H9 (cell line): ENCODE measurements at regions not wholly inside any gene's neighbourhood (a gene's known extent, or its start where the extent isn't known, plus 50 kb on each side); places are given as distances from the start of the nearest gene placed in this dataset.

Experiments
- DNase-seq: peaks from one replicate; pipeline ENCODE4 v3.0.0-alpha.2; 2017
- H2AFZ ChIP-seq: one replicate; pipeline ENCODE4 v1.6.1; 2013; ENCODE audit warnings: mild to moderate bottlenecking, low read length, control low read depth, moderate library complexity
- H2AK5ac ChIP-seq: 2 replicates; pipeline ENCODE4 v1.6.1; 2013; ENCODE audit warnings: low read length, control low read depth, mixed read lengths; ENCODE audit not compliant: insufficient read length
- H2BK120ac ChIP-seq: one replicate; pipeline ENCODE4 v1.6.1; 2013; ENCODE audit warnings: low read depth, mild to moderate bottlenecking, low read length, control low read depth, inconsistent platforms; ENCODE audit not compliant: poor library complexity, severe bottlenecking
- H2BK12ac ChIP-seq: 2 replicates; pipeline ENCODE4 v1.6.1; 2013; ENCODE audit warnings: low read length, control low read depth, mixed read lengths, low read depth; ENCODE audit not compliant: insufficient read length
- H2BK15ac ChIP-seq: 2 replicates; pipeline ENCODE4 v1.6.1; 2013; ENCODE audit warnings: low read depth, low read length, control low read depth
- H2BK20ac ChIP-seq: one replicate; pipeline ENCODE4 v1.6.1; 2013; ENCODE audit warnings: low read depth, mild to moderate bottlenecking, low read length, control low read depth, inconsistent platforms; ENCODE audit not compliant: poor library complexity, severe bottlenecking
- H2BK5ac ChIP-seq: 2 replicates; pipeline ENCODE4 v1.6.1; 2013; ENCODE audit warnings: low read length, control low read depth, mixed read lengths; ENCODE audit not compliant: insufficient read length
- H3K14ac ChIP-seq: 2 replicates; pipeline ENCODE4 v1.6.1; 2013; ENCODE audit warnings: low read length, control low read depth; ENCODE audit not compliant: insufficient read depth
- H3K18ac ChIP-seq: 2 replicates; pipeline ENCODE4 v1.6.1; 2013; ENCODE audit warnings: low read depth, mild to moderate bottlenecking, mixed read lengths, low read length, control low read depth; ENCODE audit not compliant: insufficient read length
- H3K23ac ChIP-seq: 2 replicates; pipeline ENCODE4 v1.6.1; 2013; ENCODE audit warnings: low read length, control low read depth, mixed read lengths, low read depth; ENCODE audit not compliant: insufficient read length
- H3K23me2 ChIP-seq: 2 replicates; pipeline ENCODE4 v1.6.1; 2013; ENCODE audit warnings: low read depth, mild to moderate bottlenecking, mixed read lengths, low read length, control low read depth; ENCODE audit not compliant: insufficient read length, poor library complexity, severe bottlenecking
- H3K27ac ChIP-seq: 2 replicates; pipeline ENCODE4 v1.5.1; 2013; ENCODE audit warnings: low read length, control low read depth, mixed read lengths, low read depth; ENCODE audit not compliant: insufficient read length
- H3K27me3 ChIP-seq: 2 replicates; pipeline ENCODE4 v1.6.1; 2013; ENCODE audit warnings: low read length, control low read depth, inconsistent platforms; ENCODE audit not compliant: insufficient read depth
- H3K4ac ChIP-seq: 2 replicates; pipeline ENCODE4 v1.6.1; 2013; ENCODE audit warnings: low read depth, mild to moderate bottlenecking, control low read depth, inconsistent platforms, low read length, moderate library complexity
- H3K4me1 ChIP-seq: 2 replicates; pipeline ENCODE4 v1.6.1; 2013; ENCODE audit warnings: low read length, control low read depth, inconsistent platforms; ENCODE audit not compliant: insufficient read depth
- H3K4me2 ChIP-seq: 2 replicates; pipeline ENCODE4 v1.6.1; 2013; ENCODE audit warnings: low read length, control low read depth, mixed read lengths; ENCODE audit not compliant: insufficient read length, insufficient read depth
- H3K56ac ChIP-seq: 2 replicates; pipeline ENCODE4 v1.6.1; 2013; ENCODE audit warnings: low read depth, mild to moderate bottlenecking, mixed read lengths, low read length, control low read depth; ENCODE audit not compliant: insufficient read length
- H3K79me1 ChIP-seq: 2 replicates; pipeline ENCODE4 v1.6.1; 2013; ENCODE audit warnings: low read depth, mild to moderate bottlenecking, moderate library complexity, low read length, control low read depth, inconsistent platforms; ENCODE audit not compliant: insufficient read depth, poor library complexity, severe bottlenecking
- H3K79me2 ChIP-seq: 2 replicates; pipeline ENCODE4 v1.6.1; 2013; ENCODE audit warnings: low read length, control low read depth, inconsistent platforms; ENCODE audit not compliant: insufficient read depth
- H3K9ac ChIP-seq: 2 replicates; pipeline ENCODE4 v1.6.1; 2013; ENCODE audit warnings: low read length, control low read depth, mixed read lengths; ENCODE audit not compliant: insufficient read length; ENCODE audit errors: extremely low read depth
- H3K9me3 ChIP-seq: one replicate; pipeline ENCODE4 v1.6.1; 2013; ENCODE audit warnings: low read depth, low read length, inconsistent platforms; ENCODE audit not compliant: control insufficient read depth
- H3T11ph ChIP-seq: one replicate; pipeline ENCODE4 v1.6.1; 2013; ENCODE audit warnings: mild to moderate bottlenecking, low read length, control low read depth, inconsistent platforms
- H4K20me1 ChIP-seq: one replicate; pipeline ENCODE4 v1.6.1; 2013; ENCODE audit not compliant: control insufficient read depth, insufficient read length, insufficient read depth
- H4K5ac ChIP-seq: 2 replicates; pipeline ENCODE4 v1.6.1; 2013; ENCODE audit warnings: low read depth, mild to moderate bottlenecking, mixed read lengths, low read length, control low read depth; ENCODE audit not compliant: insufficient read length
- H4K8ac ChIP-seq: replicated peaks from 2 replicates; pipeline ENCODE4 v1.6.1; 2013; ENCODE audit warnings: low read length, control low read depth, mixed read lengths, low read depth; ENCODE audit not compliant: insufficient read length
- H4K91ac ChIP-seq: 2 replicates; pipeline ENCODE4 v1.6.1; 2013; ENCODE audit warnings: low read depth, mild to moderate bottlenecking, moderate library complexity, mixed read lengths, low read length, control low read depth; ENCODE audit not compliant: insufficient read length
- H3K27ac Mint-ChIP-seq, 3 experiments: 2 replicates in 2 of 3; 3 replicates in 1 of 3; pipeline ENCODE4 v1.8.0; 2020 to 2021; ENCODE audit warnings: mixed read lengths in 3 of 3, mild to moderate bottlenecking in 1 of 3, moderate library complexity in 1 of 3
- H3K27me3 Mint-ChIP-seq: 2 replicates; pipeline ENCODE4 v1.8.0; 2021; ENCODE audit warnings: low read depth, mild to moderate bottlenecking, moderate library complexity, mixed read lengths
- H3K36me3 Mint-ChIP-seq, 3 experiments: 2 replicates in 2 of 3; 3 replicates in 1 of 3; pipeline ENCODE4 v1.8.0; 2020 to 2021; ENCODE audit warnings: low read depth in 3 of 3, mixed read lengths in 3 of 3; ENCODE audit not compliant: insufficient read depth in 1 of 3
- H3K4me1 Mint-ChIP-seq, 2 experiments: 2 replicates each; pipeline ENCODE4 v1.8.0; 2020; ENCODE audit warnings: mixed read lengths in 2 of 2
- H3K4me3 Mint-ChIP-seq, 2 experiments: 2 replicates in 1 of 2; 3 replicates in 1 of 2; pipeline ENCODE4 v1.8.0; 2020 to 2021; ENCODE audit warnings: mild to moderate bottlenecking in 2 of 2, mixed read lengths in 2 of 2, moderate library complexity in 1 of 2
- H3K9me3 Mint-ChIP-seq, 2 experiments: 2 replicates in 1 of 2; 3 replicates in 1 of 2; pipeline ENCODE4 v1.8.0; 2020; ENCODE audit warnings: mild to moderate bottlenecking in 2 of 2, mixed read lengths in 2 of 2, moderate library complexity in 1 of 2
- CTCF ChIP-seq: fragments of 200-600 bp; sonication (generic); conservative IDR thresholded peaks from 3 replicates; pipeline ENCODE4 v1.8.0; 2021; ENCODE audit warnings: antibody characterized with exemption, mild to moderate bottlenecking
- WGBS: extraction: QIAGEN DNeasy Blood & Tissue Kit; methylation state at CpG from one replicate; pipeline ENCODE4 v1.1.7; 2013; ENCODE audit warnings: missing lambda C conversion rate, low lambda C conversion rate, mixed read lengths; ENCODE audit not compliant: insufficient read length; ENCODE audit errors: extremely low coverage; 5-methylcytosine and 5-hydroxymethylcytosine counted together

- no peaks in the 10 kb centered on the region; a peak in 2 of 7 replicates for H3K36me3 Mint-ChIP-seq
- no peaks in the 10 kb centered on the region for H4K20me1 ChIP-seq
- H4K8ac ChIP-seq = no peak overlapping the region
- H3K27ac Mint-ChIP-seq = no peak overlapping the region
- H3K9me3 ChIP-seq = no peaks in the 10 kb centered on the region
- no peak overlapping the region for H2AFZ ChIP-seq
- H3T11ph ChIP-seq = no peak overlapping the region
- no peak overlapping the region for H3K9ac ChIP-seq
- peaks cover 3 to 6% of the 10 kb centered on the region in 2 experiments; a peak in 4 of 5 replicates for H3K9me3 Mint-ChIP-seq
- no peak for TF ChIP-seq CTCF
- peaks cover 9 to 10% of the 10 kb centered on the region in 2 experiments for H3K4me1 Mint-ChIP-seq
- H2AK5ac ChIP-seq = no peak overlapping the region
- no CpG with 5 or more reads among the region's 5 CpGs for WGBS
- H3K4me2 ChIP-seq = no peak overlapping the region
- H3K23ac ChIP-seq = no peak overlapping the region
- H2BK5ac ChIP-seq = no peak overlapping the region
- H3K56ac ChIP-seq = no peak overlapping the region
- H2BK12ac ChIP-seq = no peak overlapping the region
- no peaks in the 10 kb centered on the region; the same call in 1 of the 2 replicates for H3K4me1 ChIP-seq
- H3K27me3 Mint-ChIP-seq = peaks cover 16% of the 10 kb centered on the region
- no peak for DNase-seq
- no peak overlapping the region for H4K91ac ChIP-seq
- H2BK20ac ChIP-seq = no peak overlapping the region
- H3K27ac ChIP-seq = no peak overlapping the region
- H3K79me2 ChIP-seq = no peaks in the 10 kb centered on the region
- H2BK15ac ChIP-seq = no peak overlapping the region
- no peak overlapping the region for H3K4ac ChIP-seq
- H3K14ac ChIP-seq = no peak overlapping the region
- no peaks in the 10 kb centered on the region for H3K27me3 ChIP-seq
- no peak overlapping the region for H2BK120ac ChIP-seq
- no peaks in the 10 kb centered on the region for H3K23me2 ChIP-seq
- no peak overlapping the region for H4K5ac ChIP-seq
- H3K4me3 Mint-ChIP-seq = no peak overlapping the region
- H3K79me1 ChIP-seq = no peaks in the 10 kb centered on the region
- no peak overlapping the region for H3K18ac ChIP-seq
Measured at GRCh38 chr5:2688586-2688985, 62.9 kb downstream of the IRX2 start.
